Lower lobe of right lung (tissue), 2 donors: ENCODE measurements at regions not wholly inside any gene's neighbourhood (a gene's known extent, or its start where the extent isn't known, plus 50 kb on each side); places are given as distances from the start of the nearest gene placed in this dataset.

Experiments
- ATAC-seq, 2 donors: fragments of 200-7000 bp; cut with Tn5 transposase; one replicate each; pipeline ENCODE4 v1.9.1; 2020 to 2022; ENCODE audit warnings: mild to moderate bottlenecking in 2 of 2, moderate library complexity in 2 of 2
- DNase-seq: peaks from one replicate; pipeline ENCODE4 v3.0.0-alpha.2; 2020
- H3K27ac ChIP-seq: fragments of 200-600 bp; one replicate; pipeline ENCODE4 v1.8.0; 2022
- H3K27me3 ChIP-seq: fragments of 200-600 bp; one replicate; pipeline ENCODE4 v1.8.0; 2022; ENCODE audit warnings: low read depth
- H3K36me3 ChIP-seq: fragments of 200-600 bp; one replicate; pipeline ENCODE4 v1.8.0; 2022; ENCODE audit warnings: mild to moderate bottlenecking
- H3K4me1 ChIP-seq: fragments of 200-600 bp; one replicate; pipeline ENCODE4 v1.8.0; 2022
- H3K4me3 ChIP-seq: fragments of 200-600 bp; one replicate; pipeline ENCODE4 v1.8.0; 2022; ENCODE audit warnings: mild to moderate bottlenecking
- H3K9me3 ChIP-seq: fragments of 200-600 bp; one replicate; pipeline ENCODE4 v1.8.0; 2022
- intact Hi-C: fragments of 100-400 bp; cut with DNase I; formaldehyde crosslinking; loops from one replicate; pipeline ENCODE4 v1.11.0; 2022
- TF ChIP-seq, protein P1 (sequence below): fragments of 200-600 bp; IDR thresholded peaks from one replicate; pipeline ENCODE4 v1.8.0; 2022; ENCODE audit warnings: antibody characterized with exemption, mild to moderate bottlenecking
- donor health status: DM: no; HTN: yes; CAD: no; lungs with severe emphysema.

DNA sequence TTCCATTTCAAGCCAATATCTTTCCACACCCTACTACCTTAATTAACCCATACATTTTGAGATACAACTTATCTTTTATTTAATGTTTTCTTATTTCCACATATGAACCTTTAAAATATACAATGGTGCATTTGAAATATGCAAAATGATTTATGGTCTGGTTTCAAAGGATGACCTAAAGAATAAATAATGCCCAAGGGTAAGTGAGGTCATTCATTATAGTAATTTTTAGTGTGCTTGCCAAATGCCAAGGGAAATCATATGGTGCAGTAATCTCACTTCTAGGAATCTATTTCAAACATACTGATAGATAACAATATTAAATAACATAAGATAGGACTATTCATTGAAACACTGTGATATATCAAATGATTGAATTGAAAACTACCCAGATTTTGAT, 1055.4 kb downstream of the AGBL1 start:
- Histone ChIP-seq H3K4me3 (no peak overlapping the region), H3K4me1 (no peaks in the 10 kb centered on the region), H3K27ac (no peak overlapping the region), H3K27me3 (no peaks in the 10 kb centered on the region), H3K36me3 (no peaks in the 10 kb centered on the region), H3K9me3 (no peaks in the 10 kb centered on the region)
- intact Hi-C loops = no loop called here
- TF ChIP-seq, protein P1, sequence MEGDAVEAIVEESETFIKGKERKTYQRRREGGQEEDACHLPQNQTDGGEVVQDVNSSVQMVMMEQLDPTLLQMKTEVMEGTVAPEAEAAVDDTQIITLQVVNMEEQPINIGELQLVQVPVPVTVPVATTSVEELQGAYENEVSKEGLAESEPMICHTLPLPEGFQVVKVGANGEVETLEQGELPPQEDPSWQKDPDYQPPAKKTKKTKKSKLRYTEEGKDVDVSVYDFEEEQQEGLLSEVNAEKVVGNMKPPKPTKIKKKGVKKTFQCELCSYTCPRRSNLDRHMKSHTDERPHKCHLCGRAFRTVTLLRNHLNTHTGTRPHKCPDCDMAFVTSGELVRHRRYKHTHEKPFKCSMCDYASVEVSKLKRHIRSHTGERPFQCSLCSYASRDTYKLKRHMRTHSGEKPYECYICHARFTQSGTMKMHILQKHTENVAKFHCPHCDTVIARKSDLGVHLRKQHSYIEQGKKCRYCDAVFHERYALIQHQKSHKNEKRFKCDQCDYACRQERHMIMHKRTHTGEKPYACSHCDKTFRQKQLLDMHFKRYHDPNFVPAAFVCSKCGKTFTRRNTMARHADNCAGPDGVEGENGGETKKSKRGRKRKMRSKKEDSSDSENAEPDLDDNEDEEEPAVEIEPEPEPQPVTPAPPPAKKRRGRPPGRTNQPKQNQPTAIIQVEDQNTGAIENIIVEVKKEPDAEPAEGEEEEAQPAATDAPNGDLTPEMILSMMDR = no peak
- ATAC-seq (no peak), DNase-seq (no peak)

GRCh38 chr15:87133704-87134103, 1054.0 kb downstream of the AGBL1 start:
- TF ChIP-seq, protein P1 = no peak
- Histone ChIP-seq H3K36me3 (no peaks in the 10 kb centered on the region), H3K27ac (no peak overlapping the region), H3K27me3 (no peaks in the 10 kb centered on the region), H3K9me3 (no peaks in the 10 kb centered on the region), H3K4me1 (no peaks in the 10 kb centered on the region), H3K4me3 (no peak overlapping the region)
- ATAC-seq = no peak
- no peak for DNase-seq
- intact Hi-C loops = no loop called here

GRCh38 chr15:87131067-87131466, 1051.4 kb downstream of the AGBL1 start:
- Histone ChIP-seq H3K36me3 (no peaks in the 10 kb centered on the region), H3K4me1 (no peaks in the 10 kb centered on the region), H3K9me3 (no peaks in the 10 kb centered on the region), H3K27ac (no peak overlapping the region), H3K4me3 (no peak overlapping the region), H3K27me3 (no peaks in the 10 kb centered on the region)
- intact Hi-C loops = no loop called here
- DNase-seq (no peak), ATAC-seq (no peak)
- TF ChIP-seq, protein P1 = no peak

GRCh38 chr15:87129916-87130315, 1050.2 kb downstream of the AGBL1 start:
- no peaks in the 10 kb centered on the region for H3K27me3 ChIP-seq
- no peaks in the 10 kb centered on the region for H3K9me3 ChIP-seq
- TF ChIP-seq, protein P1 = no peak
- intact Hi-C loops = no loop called here
- ATAC-seq = no peak
- H3K27ac ChIP-seq = no peak overlapping the region
- no peaks in the 10 kb centered on the region for H3K4me1 ChIP-seq
- DNase-seq = no peak
- H3K36me3 ChIP-seq = no peaks in the 10 kb centered on the region
- no peak overlapping the region for H3K4me3 ChIP-seq

- DNase-seq (no peak), ATAC-seq (no peak)
- no peaks in the 10 kb centered on the region for H3K27me3 ChIP-seq
- H3K9me3 ChIP-seq = no peaks in the 10 kb centered on the region
- H3K4me1 ChIP-seq = no peaks in the 10 kb centered on the region
- H3K27ac ChIP-seq = no peak overlapping the region
- no peaks in the 10 kb centered on the region for H3K36me3 ChIP-seq
- TF ChIP-seq, protein P1 = no peak
- intact Hi-C loops = no loop called here
- H3K4me3 ChIP-seq = no peak overlapping the region
Measured at GRCh38 chr15:87123676-87124382, 1044.2 kb downstream of the AGBL1 start.
